ENCODE measurements at regions not wholly inside any gene's neighbourhood (a gene's known extent, or its start where the extent isn't known, plus 50 kb on each side); places are given as distances from the start of the nearest gene placed in this dataset.

DNA sequence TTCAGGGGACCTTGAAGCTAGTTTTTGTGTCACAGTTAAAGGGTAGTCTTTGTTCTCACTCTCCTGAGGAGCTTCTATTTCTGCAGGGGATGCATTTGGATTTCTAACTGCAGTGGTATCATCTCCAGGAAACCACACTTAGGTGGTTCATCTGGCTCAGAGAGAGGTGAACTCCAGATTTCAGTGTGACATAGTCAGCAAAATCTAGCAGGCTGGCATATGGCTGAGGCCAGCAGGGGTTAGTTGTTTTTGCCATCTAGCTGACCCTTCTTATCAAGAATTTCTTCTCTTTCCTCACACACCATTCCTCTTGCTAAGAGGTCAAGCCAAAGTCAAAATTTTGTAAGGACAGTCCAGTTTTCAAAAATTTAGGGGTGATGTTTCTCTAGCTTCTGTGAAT is 248.2 kb downstream of the REEP3 start:
- no peak for FAIRE-seq
- no peak overlapping the region for H3K4me3 ChIP-seq (ENCODE audit: low read depth, low read length)
- TF ChIP-seq, protein P1, sequence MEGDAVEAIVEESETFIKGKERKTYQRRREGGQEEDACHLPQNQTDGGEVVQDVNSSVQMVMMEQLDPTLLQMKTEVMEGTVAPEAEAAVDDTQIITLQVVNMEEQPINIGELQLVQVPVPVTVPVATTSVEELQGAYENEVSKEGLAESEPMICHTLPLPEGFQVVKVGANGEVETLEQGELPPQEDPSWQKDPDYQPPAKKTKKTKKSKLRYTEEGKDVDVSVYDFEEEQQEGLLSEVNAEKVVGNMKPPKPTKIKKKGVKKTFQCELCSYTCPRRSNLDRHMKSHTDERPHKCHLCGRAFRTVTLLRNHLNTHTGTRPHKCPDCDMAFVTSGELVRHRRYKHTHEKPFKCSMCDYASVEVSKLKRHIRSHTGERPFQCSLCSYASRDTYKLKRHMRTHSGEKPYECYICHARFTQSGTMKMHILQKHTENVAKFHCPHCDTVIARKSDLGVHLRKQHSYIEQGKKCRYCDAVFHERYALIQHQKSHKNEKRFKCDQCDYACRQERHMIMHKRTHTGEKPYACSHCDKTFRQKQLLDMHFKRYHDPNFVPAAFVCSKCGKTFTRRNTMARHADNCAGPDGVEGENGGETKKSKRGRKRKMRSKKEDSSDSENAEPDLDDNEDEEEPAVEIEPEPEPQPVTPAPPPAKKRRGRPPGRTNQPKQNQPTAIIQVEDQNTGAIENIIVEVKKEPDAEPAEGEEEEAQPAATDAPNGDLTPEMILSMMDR (IDR thresholded peaks at IDR 0.05; ENCODE audit: insufficient read depth, low read length, severe bottlenecking): no peak
- DNase-seq (ENCODE audit: low read depth): no peak
- peaks cover 2% of the 10 kb centered on the region for H3K27me3 ChIP-seq (ENCODE audit: control insufficient read depth, insufficient read depth, low read length)
- no peaks in the 10 kb centered on the region for H3K36me3 ChIP-seq (ENCODE audit: control insufficient read depth, insufficient read depth, low read length)

- Histone ChIP-seq H3K36me3 (ENCODE audit: control insufficient read depth, insufficient read depth, low read length) (no peaks in the 10 kb centered on the region), H3K27me3 (ENCODE audit: control insufficient read depth, insufficient read depth, low read length) (peaks cover 2% of the 10 kb centered on the region), H3K4me3 (ENCODE audit: low read depth, low read length) (no peak overlapping the region)
- FAIRE-seq (no peak), DNase-seq (ENCODE audit: low read depth) (no peak)
- TF ChIP-seq, protein P1 (IDR thresholded peaks at IDR 0.05; ENCODE audit: insufficient read depth, low read length, severe bottlenecking): no peak
Observed at GRCh38 chr10:63770523-63770922, 249.3 kb downstream of the REEP3 start.

DNA sequence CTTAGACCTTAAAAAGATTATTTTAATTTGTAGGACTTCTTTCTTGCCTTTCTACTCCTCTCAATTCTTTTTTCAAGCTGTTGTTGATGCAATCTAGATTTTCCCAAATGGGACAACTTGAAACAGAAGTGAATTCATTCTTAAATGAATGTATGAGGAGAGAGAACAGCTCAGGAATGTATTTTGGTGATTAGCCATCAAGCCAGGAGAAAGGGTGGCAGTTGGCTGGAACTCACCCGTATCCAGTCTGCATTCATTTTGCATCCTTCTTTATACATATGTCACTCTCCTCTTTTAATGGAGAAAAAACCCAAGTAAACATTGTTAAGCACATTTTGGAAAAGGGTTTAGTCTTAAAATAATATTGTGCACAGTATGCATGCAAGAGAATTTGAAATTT is 251.3 kb downstream of the REEP3 start:
- Histone ChIP-seq H3K4me3 (ENCODE audit: low read depth, low read length) (no peak overlapping the region), H3K36me3 (ENCODE audit: control insufficient read depth, insufficient read depth, low read length) (no peaks in the 10 kb centered on the region), H3K27me3 (ENCODE audit: control insufficient read depth, insufficient read depth, low read length) (peaks cover 4% of the 10 kb centered on the region)
- DNase-seq (ENCODE audit: low read depth): no peak
- TF ChIP-seq, protein P1 (IDR thresholded peaks at IDR 0.05; ENCODE audit: insufficient read depth, low read length, severe bottlenecking): no peak
- FAIRE-seq: no peak

DNA sequence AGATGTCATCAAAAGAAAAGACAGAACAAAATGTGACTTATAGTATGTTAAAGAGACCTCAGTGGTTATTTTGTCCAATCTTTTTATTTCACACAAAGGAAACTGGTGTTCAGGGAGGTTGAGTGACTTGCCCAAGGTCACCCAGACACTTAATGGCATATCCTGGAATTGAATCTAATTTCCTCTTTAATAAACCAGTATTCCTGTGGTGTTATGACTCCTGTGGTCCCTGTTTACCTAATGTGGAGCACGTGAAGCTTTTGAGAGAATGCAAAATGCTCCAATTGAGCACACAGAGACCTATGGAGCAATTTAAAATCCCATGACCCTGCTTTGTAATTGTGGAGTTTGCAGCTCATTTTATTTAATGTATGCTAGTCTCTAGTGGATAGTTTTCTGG is 251.9 kb downstream of the REEP3 start:
- Histone ChIP-seq H3K27me3 (ENCODE audit: control insufficient read depth, insufficient read depth, low read length) (peaks cover 4% of the 10 kb centered on the region), H3K4me3 (ENCODE audit: low read depth, low read length) (no peak overlapping the region), H3K36me3 (ENCODE audit: control insufficient read depth, insufficient read depth, low read length) (no peaks in the 10 kb centered on the region)
- DNase-seq (ENCODE audit: low read depth) (no peak), FAIRE-seq (no peak)
- TF ChIP-seq, protein P1 (IDR thresholded peaks at IDR 0.05; ENCODE audit: insufficient read depth, low read length, severe bottlenecking): no peak

DNA sequence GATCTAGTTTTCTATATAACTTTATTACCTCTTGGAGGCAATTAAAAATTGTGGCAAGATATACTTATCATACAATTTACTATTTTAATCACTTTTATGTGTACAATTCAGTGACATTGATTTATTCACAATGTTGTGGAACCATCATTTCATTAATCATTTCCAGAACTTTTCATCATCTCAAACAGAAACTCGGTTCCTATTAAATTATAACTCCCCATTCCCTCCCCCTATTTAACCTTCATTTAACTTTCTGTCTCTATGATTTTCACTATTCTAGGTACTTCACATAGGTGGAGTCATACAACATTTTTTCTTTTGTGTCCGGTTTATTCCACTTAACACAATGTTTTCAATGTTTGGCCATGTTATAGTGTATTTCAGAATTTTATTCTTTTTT is 252.8 kb downstream of the REEP3 start:
- FAIRE-seq (no peak), DNase-seq (ENCODE audit: low read depth) (no peak)
- TF ChIP-seq, protein P1 (IDR thresholded peaks at IDR 0.05; ENCODE audit: insufficient read depth, low read length, severe bottlenecking): no peak
- peaks cover 4% of the 10 kb centered on the region for H3K27me3 ChIP-seq (ENCODE audit: control insufficient read depth, insufficient read depth, low read length)
- no peak overlapping the region for H3K4me3 ChIP-seq (ENCODE audit: low read depth, low read length)
- H3K36me3 ChIP-seq (ENCODE audit: control insufficient read depth, insufficient read depth, low read length): no peaks in the 10 kb centered on the region

GRCh38 chr10:63780101-63780500 is 258.9 kb downstream of the REEP3 start:
- H3K36me3 ChIP-seq (ENCODE audit: control insufficient read depth, insufficient read depth, low read length): no peaks in the 10 kb centered on the region
- TF ChIP-seq, protein P1 (IDR thresholded peaks at IDR 0.05; ENCODE audit: insufficient read depth, low read length, severe bottlenecking): no peak
- H3K4me3 ChIP-seq (ENCODE audit: low read depth, low read length): no peak overlapping the region
- no peak for FAIRE-seq
- no peak for DNase-seq (ENCODE audit: low read depth)
- peaks cover 2% of the 10 kb centered on the region for H3K27me3 ChIP-seq (ENCODE audit: control insufficient read depth, insufficient read depth, low read length)

Data from bronchial epithelial cell (primary cell).